ENCODE measurements at regions not wholly inside any gene's neighbourhood (a gene's known extent, or its start where the extent isn't known, plus 50 kb on each side); places are given as distances from the start of the nearest gene placed in this dataset.
"Not testable (repeated sequence)": the region's sequence is repeated elsewhere in the genome, so short reads cannot be mapped to it uniquely, and the experiment has no call there.

DNA sequence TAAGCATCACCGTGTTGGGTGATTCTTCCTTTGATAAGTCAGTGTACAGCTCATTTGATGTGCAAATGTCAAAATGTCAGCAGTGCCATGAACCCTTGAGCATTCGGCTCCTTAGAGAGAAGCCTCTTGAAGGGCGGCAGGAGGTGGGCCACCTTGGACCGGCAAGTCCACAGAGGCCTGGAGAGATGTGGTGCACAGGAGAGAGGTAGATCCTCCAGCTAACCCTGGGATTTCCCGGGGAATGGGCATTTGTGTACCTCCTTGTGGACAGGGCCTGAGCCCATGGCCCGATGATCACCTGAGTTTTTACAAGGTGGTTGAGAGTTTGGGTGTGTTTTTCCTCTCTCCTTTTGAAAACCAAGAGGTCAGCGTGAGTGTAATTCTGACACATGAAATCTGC is 133.2 kb upstream of the RCN1 start:
- no peak for DNase-seq (ENCODE audit: low spot score)

GRCh38 chr11:31956310-31956709 is 134.6 kb upstream of the RCN1 start:
- no peak for DNase-seq (ENCODE audit: low spot score)

GRCh38 chr11:31955838-31956237 is 135.0 kb upstream of the RCN1 start:
- DNase-seq (ENCODE audit: low spot score): no peak

DNA sequence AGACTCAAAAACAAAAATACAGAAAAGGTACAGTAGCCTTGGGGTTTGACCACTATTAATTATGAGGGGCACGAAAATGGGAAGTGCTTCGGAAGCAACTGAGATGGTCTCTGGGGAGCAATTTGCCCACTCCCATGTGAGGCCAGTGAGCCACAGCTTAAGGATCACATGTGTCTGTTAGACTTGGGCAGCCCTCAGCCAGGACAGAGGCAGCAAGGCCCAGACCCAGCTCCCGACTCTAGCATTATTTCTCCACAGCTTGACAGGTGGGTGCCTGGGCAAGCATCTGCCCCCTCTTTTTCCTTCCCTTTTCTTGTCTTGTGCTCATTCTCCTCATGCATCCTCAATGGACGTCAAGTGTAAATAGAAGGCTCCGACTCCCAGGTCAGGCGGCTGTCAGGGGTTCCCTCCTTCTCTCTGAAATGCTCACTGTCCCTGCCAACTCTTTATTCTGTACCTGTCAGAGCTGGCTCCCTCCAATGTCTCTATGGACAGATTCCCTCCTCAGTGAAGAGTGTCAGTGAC is 137.0 kb upstream of the RCN1 start:
- DNase-seq (ENCODE audit: low spot score): no peak

- not testable (repeated sequence) for DNase-seq (ENCODE audit: low spot score)
Measured at GRCh38 chr11:31949733-31950200, 138.6 kb upstream of the PAX6 start.

GRCh38 chr11:31947051-31947450 is 135.9 kb upstream of the PAX6 start:
- no peak for DNase-seq (ENCODE audit: low spot score)

DNA sequence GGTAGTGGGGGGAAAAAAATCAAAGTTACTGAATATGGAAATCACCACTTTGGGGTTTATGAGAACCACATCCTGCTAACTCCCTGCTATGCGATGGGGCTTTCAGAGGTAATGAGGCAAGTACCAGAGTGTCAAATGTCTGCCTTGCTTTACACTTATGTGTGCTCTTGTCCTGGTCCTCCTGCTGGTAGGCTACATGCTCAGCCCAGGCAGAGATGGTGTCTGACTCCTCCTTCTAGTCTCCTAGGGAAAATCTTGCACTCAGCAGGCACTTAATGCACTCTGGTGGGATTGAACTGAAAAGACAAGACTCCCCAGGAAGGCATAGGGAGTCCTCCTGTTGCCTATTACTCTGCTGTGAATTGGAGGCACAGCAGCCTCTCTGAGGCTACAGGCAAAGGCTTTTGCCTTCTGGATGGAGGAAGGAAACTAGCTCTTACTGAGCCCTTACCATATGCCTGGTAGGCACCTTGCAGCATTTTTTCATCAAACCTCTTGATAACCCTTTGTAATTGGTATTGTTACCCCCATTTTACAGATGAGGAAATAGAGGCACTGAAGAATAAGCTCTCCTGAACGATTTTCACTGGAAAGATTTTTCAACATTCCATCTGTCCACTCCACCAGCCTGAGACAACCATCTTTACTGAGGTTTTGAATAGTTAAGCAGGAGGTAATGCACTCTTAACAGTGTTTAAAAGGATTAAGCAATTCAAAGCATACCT is 132.1 kb upstream of the PAX6 start:
- DNase-seq (ENCODE audit: low spot score): no peak

DNA sequence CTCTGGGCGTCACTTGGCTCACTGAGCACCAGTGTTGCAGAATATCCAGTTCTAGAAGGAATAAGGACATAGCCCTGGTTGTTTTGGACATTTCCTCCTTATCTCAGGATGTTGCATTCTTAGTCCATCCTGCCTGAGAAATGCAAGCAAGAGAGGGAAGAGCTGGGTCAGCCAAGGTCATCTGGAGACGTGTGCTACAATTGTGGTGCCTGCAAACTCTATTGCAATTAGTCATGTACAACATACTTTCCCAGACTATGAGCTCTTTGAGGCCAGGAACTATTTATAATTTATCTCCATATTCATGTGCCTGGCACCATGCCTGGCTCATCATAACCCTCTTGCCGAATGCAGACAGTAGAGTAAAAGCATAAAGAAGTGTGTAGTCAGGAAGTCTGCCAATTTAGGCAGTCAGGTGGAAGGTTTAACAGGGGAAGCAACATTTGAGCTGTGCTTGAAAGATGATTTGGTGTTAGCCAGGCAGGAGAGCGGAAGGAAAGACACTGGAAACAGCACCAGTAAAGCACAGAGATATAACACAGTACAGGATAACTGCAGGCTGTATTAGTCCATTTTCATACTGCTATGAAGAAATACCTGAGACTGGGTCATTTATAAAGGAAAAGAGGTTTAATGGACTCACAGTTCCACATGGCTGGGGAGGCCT is 129.4 kb upstream of the PAX6 start:
- no peak for DNase-seq (ENCODE audit: low spot score)

DNA sequence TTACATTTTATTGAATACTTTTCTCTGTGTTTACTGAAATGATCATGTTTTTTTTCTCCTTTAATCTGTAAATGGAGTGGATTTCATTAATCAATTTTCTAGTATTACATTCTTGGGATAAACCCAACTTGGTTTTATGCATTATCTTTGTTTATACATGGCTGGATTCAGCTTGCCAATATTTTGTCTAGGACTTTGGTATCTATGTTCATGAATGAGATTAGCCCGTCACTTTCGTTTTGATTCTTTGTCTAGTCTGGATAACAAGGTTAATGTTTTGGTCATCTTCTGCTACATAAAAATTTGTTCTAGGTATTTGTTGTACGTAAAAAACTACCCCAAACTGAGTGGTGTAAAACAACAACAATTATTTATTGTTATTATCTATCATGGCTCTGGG is 127.9 kb upstream of the PAX6 start:
- DNase-seq (ENCODE audit: low spot score): no peak

DNA sequence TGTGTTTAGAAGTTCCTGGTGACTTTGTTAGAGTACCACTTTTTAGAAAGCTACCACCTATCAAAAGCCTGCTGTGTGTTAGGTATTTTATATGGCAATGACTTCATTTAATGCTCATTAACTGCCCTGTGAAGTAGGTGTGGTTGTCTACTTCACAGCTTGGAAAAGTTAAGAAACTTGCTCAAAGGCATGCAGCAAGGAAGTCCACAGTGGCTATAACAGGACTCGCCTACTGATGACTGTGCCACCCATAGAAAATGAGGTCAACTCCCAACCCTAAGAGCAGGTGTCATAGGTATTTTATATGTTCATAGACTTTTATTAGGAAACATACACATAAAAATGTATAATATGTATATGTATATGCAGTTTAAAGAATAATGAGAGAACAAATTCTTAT is 125.2 kb upstream of the PAX6 start:
- no peak for DNase-seq (ENCODE audit: low spot score)

- DNase-seq (ENCODE audit: low spot score): no peak
Measured at GRCh38 chr11:31932879-31933278, 121.8 kb upstream of the PAX6 start.

GRCh38 chr11:31927982-31928381 is 116.9 kb upstream of the PAX6 start:
- DNase-seq (ENCODE audit: low spot score): no peak

DNA sequence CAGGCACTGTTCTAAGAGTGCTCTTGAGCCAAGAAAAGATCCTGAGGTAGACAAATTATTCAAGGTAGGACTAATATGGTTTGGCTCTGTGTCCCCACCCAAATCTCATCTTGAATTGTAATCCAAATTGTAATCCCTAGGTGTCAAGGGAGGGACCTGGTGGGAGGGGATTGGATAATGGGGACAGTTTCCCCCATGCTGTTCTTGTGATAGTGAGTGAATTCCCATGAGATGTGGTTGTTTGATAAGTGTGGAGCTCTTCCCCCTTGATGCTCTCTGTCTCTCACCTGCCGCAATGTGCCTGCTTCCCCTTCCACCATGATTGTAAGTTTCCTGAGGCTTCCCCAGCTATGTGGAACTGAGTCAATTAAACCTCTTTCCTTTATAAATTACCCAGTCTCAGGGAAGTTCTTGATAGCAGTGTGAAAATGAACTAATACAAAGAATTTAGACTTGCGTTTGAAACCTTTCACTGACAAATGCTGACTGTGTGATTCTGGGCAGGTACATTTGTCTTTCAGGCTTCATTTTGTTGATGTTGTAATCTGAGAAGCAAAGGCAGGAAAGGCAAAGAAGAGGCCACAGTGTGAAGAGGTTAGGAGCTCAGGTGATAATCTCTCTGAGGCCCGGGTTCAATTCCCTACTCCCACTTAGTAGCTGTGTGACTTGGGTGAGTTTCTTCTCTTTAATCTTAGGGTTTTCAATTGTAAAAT is 115.8 kb upstream of the PAX6 start:
- no peak for DNase-seq (ENCODE audit: low spot score)

DNA sequence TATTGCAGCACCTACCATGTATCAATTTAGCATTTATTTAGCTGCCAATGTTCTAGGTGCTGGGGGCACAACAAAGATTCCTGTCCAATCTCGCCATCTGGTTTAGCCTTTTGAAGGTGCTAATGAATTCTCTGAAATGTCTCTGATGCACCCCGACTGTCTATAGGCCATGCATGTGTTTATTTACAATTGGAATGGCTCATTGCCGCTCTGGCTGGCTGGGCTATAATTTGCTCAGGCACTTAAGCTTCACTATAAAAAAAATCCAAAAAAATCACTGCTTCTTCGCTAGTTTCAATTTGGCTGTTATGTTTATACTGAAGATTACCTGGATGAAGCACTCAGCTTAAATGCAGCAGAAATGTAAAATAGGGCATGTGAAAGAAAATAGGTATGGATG is 115.0 kb upstream of the PAX6 start:
- no peak for DNase-seq (ENCODE audit: low spot score)

- no peak for DNase-seq (ENCODE audit: low spot score)
Measured at GRCh38 chr11:31922450-31922849, 111.3 kb upstream of the PAX6 start.

GRCh38 chr11:31921081-31921480 is 110.0 kb upstream of the PAX6 start:
- no peak for DNase-seq (ENCODE audit: low spot score)

- no peak for DNase-seq (ENCODE audit: low spot score)
Measured at GRCh38 chr11:31919175-31919574, 108.1 kb upstream of the PAX6 start.

DNA sequence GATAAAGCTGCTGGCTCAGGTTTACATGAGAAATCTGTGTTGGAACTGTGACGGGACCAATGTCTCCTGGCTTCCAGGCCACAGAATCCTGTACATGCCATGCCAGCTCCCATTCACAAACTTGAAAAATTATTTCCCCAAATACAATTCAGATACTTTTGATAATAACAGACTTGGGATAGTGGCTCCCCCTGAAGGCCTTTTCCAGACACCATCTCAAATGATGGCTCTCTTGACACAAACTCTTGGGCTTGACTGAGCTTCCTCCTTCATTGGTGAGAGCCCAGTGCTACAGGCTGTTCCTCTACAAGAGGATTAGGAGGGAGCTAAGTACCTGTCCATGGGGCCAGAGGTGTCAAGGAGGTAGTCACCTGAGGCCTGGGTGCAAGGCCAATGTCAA is 104.7 kb upstream of the PAX6 start:
- DNase-seq (ENCODE audit: low spot score): no peak

DNA sequence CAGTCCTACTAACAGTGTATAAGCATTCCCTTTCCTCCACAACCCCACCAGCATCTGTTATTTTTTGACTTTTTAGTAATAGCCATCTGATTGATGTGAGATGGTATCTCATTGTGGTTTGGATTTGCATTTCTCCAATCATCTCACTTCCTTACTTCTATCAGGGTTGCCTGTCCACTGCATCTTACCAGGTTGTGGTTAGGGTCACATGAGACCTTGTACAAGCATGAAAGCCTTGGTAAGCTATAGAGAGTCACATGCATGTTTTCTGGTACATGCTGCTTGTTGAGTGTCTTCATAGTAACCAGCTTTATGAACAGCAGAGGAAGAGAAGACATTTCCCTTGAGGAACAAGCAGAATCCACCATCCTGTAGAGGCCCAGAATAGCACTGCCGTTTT is 102.9 kb upstream of the PAX6 start:
- DNase-seq (ENCODE audit: low spot score): no peak

- no peak for DNase-seq (ENCODE audit: low spot score)
Measured at GRCh38 chr11:31912808-31913207, 101.7 kb upstream of the PAX6 start.

GRCh38 chr11:31910950-31911576 is 99.9 kb upstream of the PAX6 start:
- DNase-seq (ENCODE audit: low spot score): no peak
